ENCODE measurements at regions not wholly inside any gene's neighbourhood (a gene's known extent, or its start where the extent isn't known, plus 50 kb on each side); places are given as distances from the start of the nearest gene placed in this dataset.

- Histone ChIP-seq H3K27me3 (ENCODE audit: insufficient read depth, low read length) (no peaks in the 10 kb centered on the region), H3K9me3 (ENCODE audit: control insufficient read depth in 1 of 2, insufficient read depth in 1 of 2, low read depth in 1 of 2, low read length in 2 of 2) (no peaks in the 10 kb centered on the region), H3K36me3 (ENCODE audit: control insufficient read depth in 1 of 2, insufficient read depth in 2 of 2, low read length in 2 of 2) (no peaks in the 10 kb centered on the region), H3K4me3 (replicated peaks in 1 of 2; ENCODE audit: low read depth in 1 of 2, low read length in 2 of 2) (no peak overlapping the region), H4K20me1 (ENCODE audit: insufficient read depth) (no peaks in the 10 kb centered on the region; the same call in 1 of the 2 replicates), H3K27ac (ENCODE audit: low read depth, low read length) (no peak overlapping the region), H3K9me2 (ENCODE audit: insufficient read depth) (no peaks in the 10 kb centered on the region), H3K4me2 (ENCODE audit: low read length) (no peak overlapping the region), H3K9ac (ENCODE audit: low read length) (no peak overlapping the region), H3K79me2 (ENCODE audit: insufficient read depth, low read length) (no peaks in the 10 kb centered on the region), H2AFZ (ENCODE audit: low read depth, low read length, poor library complexity, severe bottlenecking) (no peak overlapping the region), H3K4me1 (ENCODE audit: control insufficient read depth in 1 of 2, insufficient read depth in 2 of 2, low read length in 2 of 2) (no peaks in the 10 kb centered on the region)
- CTCF ChIA-PET = no interaction called here
- ATAC-seq (no peak), DNase-seq (ENCODE audit: low read depth, low spot score) (no peak)
- intact Hi-C loops (cut with micrococcal nuclease) = no loop called here
- no peak for TF ChIP-seq CEBPB (IDR thresholded peaks at IDR 0.05; ENCODE audit: low read depth)
- TF ChIP-seq ZBTB33 (IDR thresholded peaks at IDR 0.05; ENCODE audit: extremely low read depth, insufficient replicate concordance, low read length) = no peak
- TF ChIP-seq CTCF (IDR thresholded peaks at IDR 0.05 in 2 of 3, conservative IDR thresholded peaks at IDR 0.05 in 1 of 3; ENCODE audit: borderline replicate concordance in 1 of 3, insufficient read depth in 1 of 3, low read depth in 2 of 3, low read length in 2 of 3) = no peak
- TF ChIP-seq SIN3A (IDR thresholded peaks at IDR 0.05; ENCODE audit: low read depth) = no peak
- TF ChIP-seq JUND (IDR thresholded peaks at IDR 0.05) = no peak
- TF ChIP-seq POLR2A (IDR thresholded peaks at IDR 0.05; ENCODE audit: borderline replicate concordance, extremely low read depth, insufficient read depth, insufficient read length) = no peak
- TF ChIP-seq EGR1 (IDR thresholded peaks at IDR 0.05; ENCODE audit: low read depth) = no peak
- TF ChIP-seq FOSL1 (IDR thresholded peaks at IDR 0.05; ENCODE audit: low read depth) = no peak
- TF ChIP-seq ELF1 (IDR thresholded peaks at IDR 0.05; ENCODE audit: borderline replicate concordance, low read depth) = no peak
- TF ChIP-seq POLR2AphosphoS5 (IDR thresholded peaks at IDR 0.05; ENCODE audit: low read depth, low read length) = no peak
- TF ChIP-seq SP1 (IDR thresholded peaks at IDR 0.05; ENCODE audit: low read depth) = no peak
- TF ChIP-seq RAD21 (IDR thresholded peaks at IDR 0.05; ENCODE audit: low read depth) = no peak
- TF ChIP-seq ZNF274 (IDR thresholded peaks at IDR 0.05; ENCODE audit: low read depth, low read length) = no peak
- TF ChIP-seq CBX3 (IDR thresholded peaks at IDR 0.05; ENCODE audit: low read depth) = no peak
- no TSS peak for BruUV-seq (replicated peaks)
- POLR2A ChIA-PET = no interaction called here
- RAD21 ChIA-PET (ENCODE audit: low non-redundant PET in 1 of 2, low total read pairs in 2 of 2, uncharacterized antibody in 2 of 2, unreplicated experiment in 2 of 2) = no interaction called here
Measured at GRCh38 chr6:156526081-156526480, 251.1 kb upstream of the ARID1B start.
